ENCODE measurements at regions not wholly inside any gene's neighbourhood (a gene's known extent, or its start where the extent isn't known, plus 50 kb on each side); places are given as distances from the start of the nearest gene placed in this dataset.

GRCh38 chr2:2707206-2707991 lies 376.3 kb upstream of the MYT1L start:
- no peak for FAIRE-seq
- H3K36me3 ChIP-seq (ENCODE audit: control insufficient read depth in 2 of 2, insufficient read depth in 2 of 2, low read length in 1 of 2): no peaks in the 10 kb centered on the region
- H2AFZ ChIP-seq (ENCODE audit: control insufficient read depth, low read depth, low read length): no peak overlapping the region
- in situ Hi-C loops (cut with MboI): no loop called here
- no peak overlapping the region for H3K4me3 ChIP-seq
- no peak for DNase-seq (ENCODE audit: low read depth, low spot score)
- H3K9me3 ChIP-seq (replicated peaks; ENCODE audit: control insufficient read depth, insufficient read depth, low read length): no peaks in the 10 kb centered on the region
- POLR2A ChIA-PET: no interaction called here
- 33% methylated on average over 19 of the region's 19 CpGs for WGBS (ENCODE audit: insufficient coverage, insufficient replicate concordance, low lambda C conversion rate, missing lambda C conversion rate)
- no peaks in the 10 kb centered on the region for H3K79me2 ChIP-seq (ENCODE audit: control insufficient read depth, insufficient read depth, low read length)
- H4K20me1 ChIP-seq (ENCODE audit: control insufficient read depth, insufficient read depth): no peaks in the 10 kb centered on the region
- RAD21 ChIA-PET (ENCODE audit: unreplicated experiment): no interaction called here
- no peak overlapping the region for H3K9ac ChIP-seq (ENCODE audit: control insufficient read depth, insufficient read depth, low read length)
- no TSS peak for BruUV-seq (replicated peaks)
- H3K27ac ChIP-seq (ENCODE audit: control insufficient read depth, insufficient read depth): no peak overlapping the region
- peaks cover 0 to 1% of the 10 kb centered on the region in 2 experiments; a peak in 1 of 4 replicates for H3K27me3 ChIP-seq (replicated peaks in 1 of 2; ENCODE audit: control insufficient read depth in 2 of 2, insufficient read depth in 2 of 2, low read length in 1 of 2)
- H3K4me2 ChIP-seq (ENCODE audit: control insufficient read depth, insufficient read depth): no peak overlapping the region
- intact Hi-C loops (cut with micrococcal nuclease; ENCODE audit: unreplicated experiment): no loop called here
- H3K4me1 ChIP-seq (ENCODE audit: control insufficient read depth, insufficient read depth, low read length): no peaks in the 10 kb centered on the region
- TF ChIP-seq FOXM1 (IDR thresholded peaks at IDR 0.05; ENCODE audit: low read depth, low read length): no peak
- no peak for TF ChIP-seq ZNF207 (IDR thresholded peaks at IDR 0.05; ENCODE audit: borderline replicate concordance)
- TF ChIP-seq PML (IDR thresholded peaks at IDR 0.05; ENCODE audit: low read length): no peak
- no peak for TF ChIP-seq ASH2L (IDR thresholded peaks at IDR 0.05; ENCODE audit: borderline replicate concordance, low read depth)
- no peak for TF ChIP-seq MYB (IDR thresholded peaks at IDR 0.05; ENCODE audit: borderline replicate concordance, low read depth, low read length)
- TF ChIP-seq CHD1 (IDR thresholded peaks at IDR 0.05; ENCODE audit: low read depth, low read length): no peak
- TF ChIP-seq RUNX3 (IDR thresholded peaks at IDR 0.05; ENCODE audit: low read length): no peak
- TF ChIP-seq RAD21 (IDR thresholded peaks at IDR 0.05; ENCODE audit: insufficient read depth, low read depth, low read length): no peak
- no peak for TF ChIP-seq ZBTB40 (IDR thresholded peaks at IDR 0.05; ENCODE audit: borderline replicate concordance)
- no peak for TF ChIP-seq CEBPB (IDR thresholded peaks at IDR 0.05; ENCODE audit: borderline replicate concordance in 1 of 2, low read depth in 2 of 2, low read length in 2 of 2)
- no peak for TF ChIP-seq DPF2 (IDR thresholded peaks at IDR 0.05)
- no peak for TF ChIP-seq LARP7 (IDR thresholded peaks at IDR 0.05)
- TF ChIP-seq JUNB (IDR thresholded peaks at IDR 0.05): no peak
- no peak for TF ChIP-seq ZSCAN29 (IDR thresholded peaks at IDR 0.05)
- TF ChIP-seq ZNF274 (IDR thresholded peaks at IDR 0.05; ENCODE audit: insufficient read depth, insufficient read length): no peak
- no peak for ATAC-seq
- CTCF ChIA-PET: interaction anchor here (0.6 kb wide), 1 partner anchor 590 kb away, joined by 3 read pairs; no protein-coding TSS in a partner anchor
- SMC1A ChIA-PET (ENCODE audit: uncharacterized antibody, unreplicated experiment): interaction anchor here (1.3 kb wide), 1 partner anchor 10 kb away, joined by 3 read pairs; no protein-coding TSS in a partner anchor

All from GM12878 (cell line).